ENCODE measurements at regions not wholly inside any gene's neighbourhood (a gene's known extent, or its start where the extent isn't known, plus 50 kb on each side); places are given as distances from the start of the nearest gene placed in this dataset.

DNA sequence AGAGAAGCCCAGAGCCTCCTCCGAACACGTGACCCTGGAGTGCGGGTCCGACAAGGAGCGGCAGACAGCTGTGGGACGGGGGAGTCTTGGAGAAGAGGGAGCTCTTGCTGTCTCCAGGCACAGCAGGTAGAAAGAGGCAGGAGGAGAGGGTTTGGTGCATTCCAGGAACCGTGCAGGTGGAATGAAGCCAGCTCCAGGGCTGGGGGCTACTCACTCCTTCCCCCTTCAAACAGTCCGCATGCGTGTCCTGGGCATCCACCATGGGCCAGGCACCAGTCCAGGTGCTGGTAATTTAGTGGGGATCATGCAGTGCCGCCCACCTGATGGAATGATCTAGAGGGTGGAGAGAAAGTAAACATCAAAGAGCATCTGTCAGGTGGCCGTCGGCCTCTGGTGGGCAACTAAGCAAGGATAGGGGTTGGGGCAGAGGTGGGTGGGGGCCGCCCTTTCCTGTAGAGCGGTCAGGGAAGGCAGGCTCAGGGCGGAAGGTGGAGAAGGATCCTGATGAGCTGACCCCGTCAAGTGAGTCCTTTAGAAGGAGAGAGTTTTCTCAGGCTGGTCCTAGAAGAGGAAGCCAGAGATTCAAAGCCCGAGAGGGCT lies 850.0 kb downstream of the TBC1D22A start:
- Histone ChIP-seq H3K27me3 (ENCODE audit: control insufficient read depth, insufficient read depth, low read length) (no peaks in the 10 kb centered on the region), H3K9me3 (ENCODE audit: control insufficient read depth, insufficient read depth, low read depth, low read length) (no peaks in the 10 kb centered on the region), H3K4me1 (ENCODE audit: control insufficient read depth, insufficient read depth, low read length) (no peaks in the 10 kb centered on the region), H3K4me3 (ENCODE audit: low read depth in 2 of 2, low read length in 2 of 2) (no peak overlapping the region), H3K36me3 (ENCODE audit: control insufficient read depth, insufficient read depth, low read length) (no peaks in the 10 kb centered on the region), H3K27ac (ENCODE audit: low read length) (no peak overlapping the region)
- ChIA-PET POLR2A (no interaction called here), CTCF (no interaction called here)
- BruUV-seq (replicated peaks) = no TSS peak
- intact Hi-C loops (cut with micrococcal nuclease; ENCODE audit: unreplicated experiment) = no loop called here
- in situ Hi-C loops (cut with HindIII; ENCODE audit: low pct_unique_long_range_greater_than_20kb, low sequenced_read_pairs) = no loop called here
- TF ChIP-seq TCF7L2 (IDR thresholded peaks at IDR 0.05; ENCODE audit: low read depth, low read length) = no peak
- TF ChIP-seq POLR2AphosphoS5 (IDR thresholded peaks at IDR 0.05; ENCODE audit: low read depth, low read length) = no peak
- TF ChIP-seq REST (IDR thresholded peaks at IDR 0.05; ENCODE audit: insufficient read depth in 1 of 2, low read depth in 2 of 2, low read length in 1 of 2) = no peak
- TF ChIP-seq, protein P1, sequence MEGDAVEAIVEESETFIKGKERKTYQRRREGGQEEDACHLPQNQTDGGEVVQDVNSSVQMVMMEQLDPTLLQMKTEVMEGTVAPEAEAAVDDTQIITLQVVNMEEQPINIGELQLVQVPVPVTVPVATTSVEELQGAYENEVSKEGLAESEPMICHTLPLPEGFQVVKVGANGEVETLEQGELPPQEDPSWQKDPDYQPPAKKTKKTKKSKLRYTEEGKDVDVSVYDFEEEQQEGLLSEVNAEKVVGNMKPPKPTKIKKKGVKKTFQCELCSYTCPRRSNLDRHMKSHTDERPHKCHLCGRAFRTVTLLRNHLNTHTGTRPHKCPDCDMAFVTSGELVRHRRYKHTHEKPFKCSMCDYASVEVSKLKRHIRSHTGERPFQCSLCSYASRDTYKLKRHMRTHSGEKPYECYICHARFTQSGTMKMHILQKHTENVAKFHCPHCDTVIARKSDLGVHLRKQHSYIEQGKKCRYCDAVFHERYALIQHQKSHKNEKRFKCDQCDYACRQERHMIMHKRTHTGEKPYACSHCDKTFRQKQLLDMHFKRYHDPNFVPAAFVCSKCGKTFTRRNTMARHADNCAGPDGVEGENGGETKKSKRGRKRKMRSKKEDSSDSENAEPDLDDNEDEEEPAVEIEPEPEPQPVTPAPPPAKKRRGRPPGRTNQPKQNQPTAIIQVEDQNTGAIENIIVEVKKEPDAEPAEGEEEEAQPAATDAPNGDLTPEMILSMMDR (IDR thresholded peaks at IDR 0.05) = no peak
- TF ChIP-seq SIN3A (IDR thresholded peaks at IDR 0.05; ENCODE audit: borderline replicate concordance, insufficient read depth, low read depth, low read length) = no peak
- DNase-seq (ENCODE audit: low read depth, low spot score) (no peak), ATAC-seq (no peak)

GRCh38 chr22:47610764-47611163 lies 848.3 kb downstream of the TBC1D22A start:
- Histone ChIP-seq H3K4me3 (ENCODE audit: low read depth in 2 of 2, low read length in 2 of 2) (no peak overlapping the region), H3K27me3 (ENCODE audit: control insufficient read depth, insufficient read depth, low read length) (no peaks in the 10 kb centered on the region; the same call in 1 of the 2 replicates), H3K9me3 (ENCODE audit: control insufficient read depth, insufficient read depth, low read depth, low read length) (no peaks in the 10 kb centered on the region), H3K4me1 (ENCODE audit: control insufficient read depth, insufficient read depth, low read length) (no peaks in the 10 kb centered on the region), H3K36me3 (ENCODE audit: control insufficient read depth, insufficient read depth, low read length) (no peaks in the 10 kb centered on the region), H3K27ac (ENCODE audit: low read length) (no peak overlapping the region)
- no peak for ATAC-seq
- TF ChIP-seq REST (IDR thresholded peaks at IDR 0.05; ENCODE audit: insufficient read depth in 1 of 2, low read depth in 2 of 2, low read length in 1 of 2) (no peak), TCF7L2 (IDR thresholded peaks at IDR 0.05; ENCODE audit: low read depth, low read length) (no peak), SIN3A (IDR thresholded peaks at IDR 0.05; ENCODE audit: borderline replicate concordance, insufficient read depth, low read depth, low read length) (no peak), POLR2AphosphoS5 (IDR thresholded peaks at IDR 0.05; ENCODE audit: low read depth, low read length) (no peak)
- TF ChIP-seq, protein P1 (IDR thresholded peaks at IDR 0.05) = no peak
- no peak for DNase-seq (ENCODE audit: low read depth, low spot score)
- intact Hi-C loops (cut with micrococcal nuclease; ENCODE audit: unreplicated experiment) (no loop called here), in situ Hi-C loops (cut with HindIII; ENCODE audit: low pct_unique_long_range_greater_than_20kb, low sequenced_read_pairs) (no loop called here)
- no TSS peak for BruUV-seq (replicated peaks)
- ChIA-PET CTCF (no interaction called here), POLR2A (no interaction called here)

Measured in Panc1 (cell line).